GM19351 (cell line): ENCODE measurements at regions not wholly inside any gene's neighbourhood (a gene's known extent, or its start where the extent isn't known, plus 50 kb on each side); places are given as distances from the start of the nearest gene placed in this dataset.

Experiments used
- ATAC-seq: cut with Tn5 transposase; IDR thresholded peaks from one replicate; pipeline ENCODE4 v1.9.1; 2021; ENCODE audit warnings: mild to moderate bottlenecking, moderate library complexity; ENCODE audit not compliant: unreplicated experiment

- ATAC-seq = no peak
Observed at GRCh38 chr18:74023220-74023619, 124.4 kb downstream of the FBXO15 start.

- ATAC-seq = no peak
Observed at GRCh38 chr18:74019864-74020263, 127.8 kb downstream of the FBXO15 start.

- ATAC-seq = peak; percentile 79
Observed at GRCh38 chr18:74013955-74014354, 133.7 kb downstream of the FBXO15 start.

GRCh38 chr18:74012954-74013630 lies 134.5 kb downstream of the FBXO15 start:
- no peak for ATAC-seq

- ATAC-seq = no peak
Observed at GRCh38 chr18:74006143-74006542, 141.5 kb downstream of the FBXO15 start.

GRCh38 chr18:74005320-74006109 lies 142.1 kb downstream of the FBXO15 start:
- no peak for ATAC-seq

- ATAC-seq = no peak
Observed at GRCh38 chr18:73992242-73993022, 155.2 kb downstream of the FBXO15 start.

- no peak for ATAC-seq
Observed at GRCh38 chr18:73991570-73991969, 156.1 kb downstream of the FBXO15 start.

GRCh38 chr18:73990258-73990657 lies 157.4 kb downstream of the FBXO15 start:
- ATAC-seq = no peak

- ATAC-seq = no peak
Observed at GRCh38 chr18:73987247-73987980, 160.2 kb downstream of the FBXO15 start.

- ATAC-seq = no peak
Observed at GRCh38 chr18:73986711-73987110, 160.9 kb downstream of the FBXO15 start.

- ATAC-seq = no peak
Observed at GRCh38 chr18:73985855-73986625, 161.6 kb downstream of the FBXO15 start.

- ATAC-seq = no peak
Observed at GRCh38 chr18:73983970-73984369, 163.7 kb downstream of the FBXO15 start.

GRCh38 chr18:73983496-73983895 lies 164.1 kb downstream of the FBXO15 start:
- no peak for ATAC-seq

- no peak for ATAC-seq
Observed at GRCh38 chr18:73981796-73982195, 165.8 kb downstream of the FBXO15 start.

GRCh38 chr18:73980289-73980979 lies 167.2 kb downstream of the FBXO15 start:
- no peak for ATAC-seq

GRCh38 chr18:73979742-73980141 lies 167.9 kb downstream of the FBXO15 start:
- no peak for ATAC-seq

- ATAC-seq = no peak
Observed at GRCh38 chr18:73976433-73976832, 171.2 kb downstream of the FBXO15 start.

- no peak for ATAC-seq
Observed at GRCh38 chr18:73975266-73975665, 172.4 kb downstream of the FBXO15 start.

- ATAC-seq = no peak
Observed at GRCh38 chr18:73973972-73974371, 173.7 kb downstream of the FBXO15 start.
